ENCODE measurements at regions not wholly inside any gene's neighbourhood (a gene's known extent, or its start where the extent isn't known, plus 50 kb on each side); places are given as distances from the start of the nearest gene placed in this dataset.
"Not testable (repeated sequence)": the region's sequence is repeated elsewhere in the genome, so short reads cannot be mapped to it uniquely, and the experiment has no call there.

GRCh38 chr3:17836919-17837318 lies 94.5 kb upstream of the TBC1D5 start:
- no peak for DNase-seq (ENCODE audit: low read depth in 2 of 2)

GRCh38 chr3:17836092-17836491 lies 93.7 kb upstream of the TBC1D5 start:
- no peak for DNase-seq (ENCODE audit: low read depth in 2 of 2)

GRCh38 chr3:17833786-17834559 lies 91.5 kb upstream of the TBC1D5 start:
- no peak for DNase-seq (ENCODE audit: low read depth in 2 of 2)

- DNase-seq (ENCODE audit: low read depth in 2 of 2): no peak
These were observed 89.6 kb upstream of the TBC1D5 start for GRCh38 chr3:17832016-17832415.

GRCh38 chr3:17831366-17831765 lies 88.9 kb upstream of the TBC1D5 start:
- no peak for DNase-seq (ENCODE audit: low read depth in 2 of 2)

- no peak for DNase-seq (ENCODE audit: low read depth in 2 of 2)
These were observed 88.4 kb upstream of the TBC1D5 start for GRCh38 chr3:17830788-17831187.

GRCh38 chr3:17828388-17828787 lies 86.0 kb upstream of the TBC1D5 start:
- no peak for DNase-seq (ENCODE audit: low read depth in 2 of 2)

GRCh38 chr3:17825298-17825697 lies 82.9 kb upstream of the TBC1D5 start:
- DNase-seq (ENCODE audit: low read depth in 2 of 2): no peak

GRCh38 chr3:17823816-17824215 lies 81.4 kb upstream of the TBC1D5 start:
- no peak for DNase-seq (ENCODE audit: low read depth in 2 of 2)

GRCh38 chr3:17823036-17823435 lies 80.6 kb upstream of the TBC1D5 start:
- no peak for DNase-seq (ENCODE audit: low read depth in 2 of 2)

GRCh38 chr3:17820704-17821103 lies 78.3 kb upstream of the TBC1D5 start:
- DNase-seq (ENCODE audit: low read depth in 2 of 2): no peak

GRCh38 chr3:17820275-17820674 lies 77.8 kb upstream of the TBC1D5 start:
- no peak for DNase-seq (ENCODE audit: low read depth in 2 of 2)

- not testable (repeated sequence) for DNase-seq (ENCODE audit: low read depth in 2 of 2)
These were observed 75.5 kb upstream of the TBC1D5 start for GRCh38 chr3:17817973-17818372.

GRCh38 chr3:17817545-17817944 lies 75.1 kb upstream of the TBC1D5 start:
- DNase-seq (ENCODE audit: low read depth in 2 of 2): no peak

GRCh38 chr3:17816839-17817238 lies 74.4 kb upstream of the TBC1D5 start:
- not testable (repeated sequence) for DNase-seq (ENCODE audit: low read depth in 2 of 2)

- DNase-seq (ENCODE audit: low read depth in 2 of 2): not testable (repeated sequence)
These were observed 69.9 kb upstream of the TBC1D5 start for GRCh38 chr3:17812328-17812727.

- DNase-seq (ENCODE audit: low read depth in 2 of 2): no peak
These were observed 69.2 kb upstream of the TBC1D5 start for GRCh38 chr3:17811646-17812045.

- no peak for DNase-seq (ENCODE audit: low read depth in 2 of 2)
These were observed 68.3 kb upstream of the TBC1D5 start for GRCh38 chr3:17810759-17811158.

- DNase-seq (ENCODE audit: low read depth in 2 of 2): no peak
These were observed 66.6 kb upstream of the TBC1D5 start for GRCh38 chr3:17808994-17809393.

- no peak for DNase-seq (ENCODE audit: low read depth in 2 of 2)
These were observed 64.4 kb upstream of the TBC1D5 start for GRCh38 chr3:17806876-17807275.

GRCh38 chr3:17806201-17806600 lies 63.8 kb upstream of the TBC1D5 start:
- DNase-seq (ENCODE audit: low read depth in 2 of 2): no peak

GRCh38 chr3:17805461-17805940 lies 63.1 kb upstream of the TBC1D5 start:
- no peak for DNase-seq (ENCODE audit: low read depth in 2 of 2)

- no peak for DNase-seq (ENCODE audit: low read depth in 2 of 2)
These were observed 60.5 kb upstream of the TBC1D5 start for GRCh38 chr3:17802950-17803349.

GRCh38 chr3:17801131-17801530 lies 58.7 kb upstream of the TBC1D5 start:
- DNase-seq (ENCODE audit: low read depth in 2 of 2): no peak
